Spinal cord (tissue), 9 donors: ENCODE measurements at regions not wholly inside any gene's neighbourhood (a gene's known extent, or its start where the extent isn't known, plus 50 kb on each side); places are given as distances from the start of the nearest gene placed in this dataset.

ENCODE experiments used
- DNase-seq, 6 donors: peaks; one replicate each; pipeline versions ENCODE4 v3.0.0 to v3.0.0-alpha.2; 2013 to 2015; ENCODE audit warnings: low spot score in 6 of 6, low read depth in 4 of 6
- H3K27ac ChIP-seq: one replicate; pipeline ENCODE4 v1.5.1; 2013; ENCODE audit warnings: low read depth, low read length, control low read depth
- H3K27me3 ChIP-seq: one replicate; pipeline ENCODE4 v1.6.1; 2013; ENCODE audit warnings: low read length; ENCODE audit not compliant: control insufficient read depth, insufficient read depth
- H3K36me3 ChIP-seq: one replicate; pipeline ENCODE4 v1.6.1; 2013; ENCODE audit warnings: low read length; ENCODE audit not compliant: control insufficient read depth, insufficient read depth
- H3K4me1 ChIP-seq: one replicate; pipeline ENCODE4 v1.6.1; 2013; ENCODE audit warnings: low read length; ENCODE audit not compliant: control insufficient read depth, insufficient read depth
- H3K4me3 ChIP-seq: one replicate; pipeline ENCODE4 v1.5.1; 2013; ENCODE audit warnings: low read depth, low read length, control low read depth
- H3K9me3 ChIP-seq: one replicate; pipeline ENCODE4 v1.6.1; 2013; ENCODE audit warnings: low read length; ENCODE audit not compliant: control insufficient read depth, insufficient read depth
- WGBS: methylation state at CpG from one replicate; pipeline ENCODE4 v1.1.5; 2013; ENCODE audit warnings: missing lambda C conversion rate; ENCODE audit not compliant: insufficient coverage; 5-methylcytosine and 5-hydroxymethylcytosine counted together
- donor health status: healthy.

DNA sequence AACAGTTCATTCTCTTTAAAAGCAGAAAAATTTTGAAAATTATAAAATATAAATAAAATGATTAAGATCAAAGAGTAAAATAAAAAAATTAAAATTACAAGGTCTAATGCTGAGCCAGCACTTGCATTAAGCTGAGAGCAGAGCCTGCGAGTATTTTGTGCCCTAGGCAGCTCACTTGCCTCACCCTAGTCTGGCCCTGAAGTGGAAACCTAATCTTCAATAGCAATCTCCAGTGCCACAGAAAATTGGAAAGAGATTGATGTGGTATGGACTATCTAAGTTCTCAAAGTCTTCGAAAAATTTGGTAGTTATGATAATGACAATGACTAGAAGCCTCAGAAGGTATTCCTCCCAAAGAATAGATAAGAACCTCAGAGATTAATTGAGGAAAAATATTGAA, 459.4 kb upstream of the CBLB start:
- WGBS: no CpG with 5 or more reads among the region's 2 CpGs

DNA sequence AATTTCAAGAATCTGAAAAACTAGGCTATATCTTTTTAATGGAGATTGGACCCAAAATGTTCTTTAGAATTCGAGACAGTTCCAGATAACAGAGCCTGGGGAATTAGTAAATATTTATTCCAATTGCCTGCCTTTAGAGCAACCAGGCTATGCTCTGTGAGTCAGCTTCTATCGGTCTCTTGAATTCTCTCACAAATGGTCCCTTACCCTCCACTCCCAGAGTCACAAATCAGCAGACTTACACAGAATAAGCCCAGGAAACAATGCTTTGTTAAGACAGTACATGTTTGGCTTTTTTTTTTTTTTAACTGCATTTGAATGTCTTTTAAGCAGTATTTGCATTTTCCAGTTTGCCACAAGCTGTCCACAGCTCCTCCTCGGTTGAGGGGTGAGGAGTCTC, 460.7 kb upstream of the CBLB start:
- 60% methylated on average over 1 of the region's 3 CpGs for WGBS
- no peaks in the 10 kb centered on the region for H3K27me3 ChIP-seq
- H3K9me3 ChIP-seq: peaks cover under 1% of the 10 kb centered on the region
- H3K4me1 ChIP-seq: no peaks in the 10 kb centered on the region
- no peaks in the 10 kb centered on the region for H3K36me3 ChIP-seq
- H3K27ac ChIP-seq: no peak overlapping the region
- no peak overlapping the region for H3K4me3 ChIP-seq
- DNase-seq: no peak

More for the DNA sequence above, 459.4 kb upstream of the CBLB start:
- Histone ChIP-seq H3K27ac (no peak overlapping the region), H3K4me1 (no peaks in the 10 kb centered on the region), H3K9me3 (peaks cover 5% of the 10 kb centered on the region), H3K4me3 (no peak overlapping the region), H3K36me3 (no peaks in the 10 kb centered on the region), H3K27me3 (no peaks in the 10 kb centered on the region)
- no peak for DNase-seq

DNA sequence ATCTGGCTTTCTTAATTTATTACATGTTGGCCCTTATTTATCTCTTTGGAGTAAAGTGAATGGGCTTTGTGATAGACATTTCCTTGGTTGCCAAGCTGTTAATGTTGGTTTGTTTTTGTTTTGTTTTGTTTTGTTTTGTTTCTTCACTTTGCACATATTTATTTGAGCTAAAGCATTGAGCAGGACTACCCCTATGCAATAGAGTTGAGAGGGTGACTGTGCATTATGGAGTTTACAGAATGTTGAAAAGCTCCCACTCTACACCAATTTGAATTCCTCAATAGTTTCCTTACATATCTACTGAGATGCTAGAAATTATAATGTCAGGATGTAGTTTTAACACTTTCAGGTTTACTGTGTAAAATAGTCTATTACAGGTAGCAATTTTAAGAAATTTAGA, 462.8 kb upstream of the CBLB start:
- Histone ChIP-seq H3K36me3 (no peaks in the 10 kb centered on the region), H3K4me1 (no peaks in the 10 kb centered on the region), H3K9me3 (no peaks in the 10 kb centered on the region), H3K27ac (no peak overlapping the region), H3K27me3 (no peaks in the 10 kb centered on the region), H3K4me3 (no peak overlapping the region)
- DNase-seq: no peak

DNA sequence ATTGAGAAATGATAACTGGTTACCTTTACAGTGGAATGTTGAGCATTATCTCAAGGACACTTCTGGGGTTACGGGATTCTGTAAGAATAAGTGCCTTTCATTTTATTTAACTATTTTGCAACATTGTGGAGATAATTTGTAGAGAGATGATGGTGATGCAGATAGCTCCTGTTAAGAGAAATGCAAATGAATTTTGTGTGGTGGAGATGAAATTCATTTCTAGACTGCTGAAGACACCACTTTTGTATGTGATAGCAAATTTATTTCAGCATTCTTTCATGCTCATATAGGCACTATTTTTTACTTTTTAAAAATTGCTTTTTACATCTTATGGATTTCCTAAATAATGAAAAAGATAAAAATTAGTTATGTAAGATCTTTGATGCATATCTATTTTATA, 463.3 kb upstream of the CBLB start:
- no CpG with 5 or more reads among the region's 1 CpG for WGBS
- no peak overlapping the region for H3K4me3 ChIP-seq
- H3K4me1 ChIP-seq: no peaks in the 10 kb centered on the region
- H3K27me3 ChIP-seq: no peaks in the 10 kb centered on the region
- H3K9me3 ChIP-seq: no peaks in the 10 kb centered on the region
- no peak for DNase-seq
- H3K27ac ChIP-seq: no peak overlapping the region
- no peaks in the 10 kb centered on the region for H3K36me3 ChIP-seq

DNA sequence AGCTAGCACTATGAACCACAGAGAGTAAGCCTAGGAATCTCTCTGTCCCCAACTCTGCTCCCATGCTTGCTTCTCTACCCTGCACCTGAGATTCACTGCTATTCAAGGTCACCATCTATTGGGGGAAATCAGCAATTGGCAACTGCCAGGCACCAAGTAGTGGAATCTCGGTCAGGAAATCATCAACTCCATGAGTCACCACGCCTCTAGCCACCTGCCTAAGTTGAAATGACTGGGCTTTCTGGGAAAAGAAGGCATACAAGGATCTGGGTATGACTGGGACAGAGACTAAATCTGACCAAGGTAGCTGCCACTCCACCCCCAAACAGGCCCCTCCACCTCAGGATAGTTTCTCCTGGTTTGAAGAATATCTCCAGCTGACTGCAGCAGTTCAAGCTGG, 464.1 kb upstream of the CBLB start:
- no peak overlapping the region for H3K27ac ChIP-seq
- no peak overlapping the region for H3K4me3 ChIP-seq
- no peak for DNase-seq
- no peaks in the 10 kb centered on the region for H3K4me1 ChIP-seq
- H3K9me3 ChIP-seq: no peaks in the 10 kb centered on the region
- no peaks in the 10 kb centered on the region for H3K27me3 ChIP-seq
- no peaks in the 10 kb centered on the region for H3K36me3 ChIP-seq
- WGBS: 100% methylated on average over 2 of the region's 2 CpGs

DNA sequence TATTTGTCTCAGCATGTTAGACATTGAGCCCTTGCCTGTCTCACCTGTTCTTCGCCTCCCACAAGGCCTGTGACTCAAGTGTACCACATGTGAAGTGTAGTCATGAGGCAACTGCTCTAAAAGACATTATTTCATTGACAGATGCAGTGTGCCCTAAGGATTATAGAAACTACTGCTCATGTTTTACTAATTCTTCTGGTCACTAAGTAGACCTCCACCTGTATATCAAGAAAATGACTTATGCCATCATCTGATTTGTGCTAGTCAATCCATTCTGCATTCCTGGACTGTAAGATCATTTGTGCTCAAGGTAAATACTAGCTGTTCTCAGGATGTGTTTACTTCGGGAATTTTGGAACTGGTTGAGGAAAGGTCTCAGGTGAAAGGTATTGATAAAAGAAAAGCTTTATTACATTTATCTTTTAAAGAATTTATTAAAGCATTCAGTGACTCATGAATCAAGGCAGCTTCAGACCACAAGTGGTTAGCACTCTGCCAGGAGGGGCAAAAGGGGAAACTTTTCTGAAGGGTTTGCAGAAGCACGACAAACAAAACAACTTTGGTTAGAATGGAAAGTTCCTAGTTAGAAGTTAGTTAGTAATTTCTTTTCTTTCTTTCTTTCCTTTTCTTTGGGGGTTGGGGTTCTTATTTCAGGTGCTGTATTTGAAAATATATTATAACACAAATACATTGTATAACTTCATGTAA, 465.3 kb upstream of the CBLB start:
- no peaks in the 10 kb centered on the region for H3K9me3 ChIP-seq
- no peak overlapping the region for H3K27ac ChIP-seq
- no peaks in the 10 kb centered on the region for H3K4me1 ChIP-seq
- no peaks in the 10 kb centered on the region for H3K36me3 ChIP-seq
- no peak overlapping the region for H3K4me3 ChIP-seq
- DNase-seq: no peak
- WGBS: no CpG with 5 or more reads among the region's 3 CpGs
- no peaks in the 10 kb centered on the region for H3K27me3 ChIP-seq

DNA sequence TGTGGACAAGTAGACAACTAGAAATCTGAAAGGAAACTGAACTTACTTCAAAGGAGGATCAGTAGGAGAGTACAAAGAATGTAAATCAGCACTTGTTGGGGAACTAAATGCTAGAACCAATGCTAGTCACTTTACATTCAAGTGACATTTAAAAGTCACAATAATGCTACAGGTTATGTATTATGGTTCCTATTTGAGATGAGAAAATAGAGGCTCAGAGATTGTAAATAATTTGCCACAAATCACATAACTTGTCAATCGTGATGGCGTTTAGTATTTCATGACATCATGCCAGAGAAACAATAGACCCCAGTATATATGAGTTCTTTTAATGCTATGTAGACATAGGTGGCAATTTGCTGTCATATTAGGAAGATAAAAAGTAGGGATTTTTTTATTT, 467.8 kb upstream of the CBLB start:
- H3K4me3 ChIP-seq: no peak overlapping the region
- no peaks in the 10 kb centered on the region for H3K36me3 ChIP-seq
- no peak overlapping the region for H3K27ac ChIP-seq
- H3K27me3 ChIP-seq: no peaks in the 10 kb centered on the region
- no CpG with 5 or more reads among the region's 2 CpGs for WGBS
- DNase-seq: no peak
- H3K9me3 ChIP-seq: no peaks in the 10 kb centered on the region
- no peaks in the 10 kb centered on the region for H3K4me1 ChIP-seq

DNA sequence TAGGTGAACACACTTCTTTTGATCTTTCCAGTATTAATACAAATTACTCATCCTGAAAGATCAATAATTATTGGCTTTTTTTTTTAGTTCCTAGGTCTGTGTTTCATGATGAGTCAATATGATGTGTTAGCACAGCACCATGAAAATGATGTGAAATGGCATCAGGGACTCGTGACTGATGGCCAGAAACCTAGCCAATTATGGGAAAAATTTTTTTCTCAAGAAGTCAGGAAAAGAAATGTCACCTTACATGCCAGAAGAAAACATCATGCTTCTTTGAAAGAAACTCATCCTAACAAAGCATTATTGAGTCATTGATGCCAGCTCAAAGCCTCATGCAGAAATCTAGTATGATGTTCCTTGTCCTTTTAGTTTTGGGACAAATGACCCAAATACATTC, 468.3 kb upstream of the CBLB start:
- Histone ChIP-seq H3K27me3 (no peaks in the 10 kb centered on the region), H3K9me3 (no peaks in the 10 kb centered on the region), H3K27ac (no peak overlapping the region), H3K4me3 (no peak overlapping the region), H3K4me1 (no peaks in the 10 kb centered on the region), H3K36me3 (no peaks in the 10 kb centered on the region)
- no CpG with 5 or more reads among the region's 1 CpG for WGBS
- DNase-seq: no peak

DNA sequence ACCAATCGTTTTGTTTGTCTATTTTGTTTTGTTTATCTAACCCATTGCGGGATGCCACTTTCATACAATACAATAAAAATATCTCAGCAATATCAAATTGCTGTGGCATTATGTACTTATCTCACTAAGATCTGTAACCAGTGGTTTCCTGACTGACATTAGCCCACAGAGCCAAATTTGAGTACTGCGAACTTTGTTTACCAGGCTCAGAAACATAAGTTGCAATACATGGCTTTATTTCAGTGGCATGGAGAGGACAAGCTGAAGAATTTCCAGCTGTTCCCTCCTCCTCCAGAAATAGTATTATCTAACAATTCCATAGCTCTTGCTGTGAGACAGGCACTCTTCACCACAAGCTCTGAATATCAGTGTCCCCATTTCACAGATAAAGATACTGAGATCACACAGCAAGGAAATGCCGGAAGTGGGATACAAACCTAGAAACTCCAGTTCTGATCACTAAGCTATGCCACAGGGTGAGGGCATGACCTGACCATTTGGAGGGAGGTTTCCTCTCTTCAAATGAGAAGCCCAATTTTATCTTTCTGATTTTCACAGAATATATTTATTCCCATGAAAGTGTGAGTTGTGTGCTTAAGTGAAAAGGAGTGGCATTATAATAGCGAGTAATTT, 469.9 kb upstream of the CBLB start:
- H3K27ac ChIP-seq: no peak overlapping the region
- no peak for DNase-seq
- 100% methylated on average over 2 of the region's 5 CpGs for WGBS

DNA sequence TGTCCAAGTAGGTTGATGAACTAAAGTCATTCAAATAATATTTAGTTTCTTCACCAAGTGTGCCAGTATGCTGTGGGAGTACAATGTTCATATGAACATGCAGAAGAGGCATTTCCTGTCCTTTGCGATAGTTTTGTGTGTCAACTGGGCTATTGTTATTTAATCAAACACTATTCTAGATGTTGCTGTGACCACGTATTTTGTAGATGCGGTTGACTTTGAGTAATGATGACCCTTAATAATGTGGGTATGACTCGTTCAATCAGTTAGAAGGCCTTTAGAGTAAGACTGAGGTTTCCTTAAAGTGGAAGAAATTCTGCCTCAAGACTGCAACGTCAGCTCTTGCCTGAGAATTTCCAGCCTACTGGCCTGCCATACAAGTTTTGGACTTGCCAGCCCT, 470.7 kb upstream of the CBLB start:
- no peak for DNase-seq
- no peaks in the 10 kb centered on the region for H3K27me3 ChIP-seq
- no peaks in the 10 kb centered on the region for H3K36me3 ChIP-seq
- H3K4me3 ChIP-seq: no peak overlapping the region
- no peaks in the 10 kb centered on the region for H3K4me1 ChIP-seq
- H3K9me3 ChIP-seq: no peaks in the 10 kb centered on the region
- H3K27ac ChIP-seq: no peak overlapping the region
- WGBS: 81% methylated on average over 2 of the region's 5 CpGs

More for the DNA sequence above, 469.9 kb upstream of the CBLB start:
- no peaks in the 10 kb centered on the region for H3K27me3 ChIP-seq
- H3K4me1 ChIP-seq: no peaks in the 10 kb centered on the region
- H3K9me3 ChIP-seq: no peaks in the 10 kb centered on the region
- H3K4me3 ChIP-seq: no peak overlapping the region
- no peaks in the 10 kb centered on the region for H3K36me3 ChIP-seq
